Left lung (tissue), 4 donors: ENCODE measurements at regions not wholly inside any gene's neighbourhood (a gene's known extent, or its start where the extent isn't known, plus 50 kb on each side); places are given as distances from the start of the nearest gene placed in this dataset.
"Not testable (repeated sequence)": the region's sequence is repeated elsewhere in the genome, so short reads cannot be mapped to it uniquely, and the experiment has no call there.

Source experiments
- ATAC-seq: fragments of 200-7000 bp; cut with Tn5 transposase; one replicate; pipeline ENCODE4 v1.9.1; 2020; ENCODE audit warnings: moderate library complexity
- DNase-seq, 4 donors: peaks; one replicate each; pipeline ENCODE4 v3.0.0-alpha.2; 2013 to 2020
- H3K27ac ChIP-seq, 2 donors: fragments of 200-600 bp; sonication (generic) in 1 of 2; one replicate each; pipeline versions ENCODE4 v1.5.0 to v1.8.0; 2020 to 2021
- H3K27me3 ChIP-seq, 2 donors: fragments of 200-600 bp; sonication (generic) in 1 of 2; one replicate each; pipeline versions ENCODE4 v1.5.0 to v1.8.0; 2020 to 2021
- H3K36me3 ChIP-seq, 2 donors: fragments of 200-600 bp; sonication (generic) in 1 of 2; one replicate each; pipeline versions ENCODE4 v1.5.0 to v1.8.0; 2020 to 2021
- H3K4me1 ChIP-seq, 2 donors: fragments of 200-600 bp; one replicate each; pipeline ENCODE4 v1.8.0; 2021
- H3K4me3 ChIP-seq, 2 donors: fragments of 200-600 bp; sonication (generic) in 1 of 2; one replicate each; pipeline versions ENCODE4 v1.5.0 to v1.8.0; 2020 to 2021; ENCODE audit warnings: mild to moderate bottlenecking in 1 of 2
- H3K9me3 ChIP-seq, 2 donors: fragments of 200-600 bp; sonication (generic) in 1 of 2; one replicate each; pipeline versions ENCODE4 v1.5.0 to v1.8.0; 2020 to 2021
- CTCF ChIP-seq, 2 donors: fragments of 200-600 bp; sonication (generic) in 1 of 2; IDR thresholded peaks; one replicate each; pipeline versions ENCODE4 v1.5.0 to v1.8.0; 2021; ENCODE audit warnings: antibody characterized with exemption in 2 of 2
- intact Hi-C, 2 donors: fragments of 100-400 bp; cut with DNase I; formaldehyde crosslinking; loops; one replicate each; pipeline versions ENCODE4 v1.11.2 to v1.14.2; 2022
- donor health status: DM: no; HTN: yes; CAD: no.
- donor health status: DM: no; HTN: no; CAD: no.

- peaks cover 0 to 3% of the 10 kb centered on the region in 2 donors for H3K4me1 ChIP-seq
- H3K9me3 ChIP-seq, result peaks cover 0 to 7% of the 10 kb centered on the region in 2 donors
- no peak overlapping the region for H3K4me3 ChIP-seq
- intact Hi-C loops, result no loop called here
- no peak for TF ChIP-seq CTCF (IDR thresholded peaks at IDR 0.05)
- no peaks in the 10 kb centered on the region for H3K27me3 ChIP-seq
- no peaks in the 10 kb centered on the region for H3K36me3 ChIP-seq
- no peak overlapping the region for H3K27ac ChIP-seq
- ATAC-seq (no peak), DNase-seq (no peak)
These were observed 143.3 kb upstream of the SLC38A2 start for GRCh38 chr12:46515829-46516228.

- Histone ChIP-seq H3K9me3 (peaks cover 0 to 14% of the 10 kb centered on the region in 2 donors), H3K27me3 (no peaks in the 10 kb centered on the region), H3K27ac (no peak overlapping the region), H3K4me3 (no peak overlapping the region), H3K4me1 (peaks cover 0 to 3% of the 10 kb centered on the region in 2 donors), H3K36me3 (no peaks in the 10 kb centered on the region)
- TF ChIP-seq CTCF (IDR thresholded peaks at IDR 0.05), result no peak
- intact Hi-C loops, result no loop called here
- DNase-seq (no peak), ATAC-seq (no peak)
These were observed 142.3 kb upstream of the SLC38A2 start for GRCh38 chr12:46514886-46515285.

- intact Hi-C loops, H3K36me3 ChIP-seq, ATAC-seq, H3K4me1 ChIP-seq, H3K27me3 ChIP-seq, H3K27ac ChIP-seq, H3K4me3 ChIP-seq, DNase-seq: not testable (repeated sequence)
- H3K9me3 ChIP-seq, result peaks cover 0 to 39% of the 10 kb centered on the region in 2 donors
These were observed 137.7 kb upstream of the SLC38A2 start for GRCh38 chr12:46510257-46510656.

- H3K9me3 ChIP-seq, result peaks cover 0 to 40% of the 10 kb centered on the region in 2 donors
- H3K27me3 ChIP-seq, result no peaks in the 10 kb centered on the region
- DNase-seq (no peak), ATAC-seq (no peak)
- H3K4me3 ChIP-seq, result no peak overlapping the region
- H3K27ac ChIP-seq, result no peak overlapping the region
- H3K36me3 ChIP-seq, result no peaks in the 10 kb centered on the region
- intact Hi-C loops, result no loop called here
- TF ChIP-seq CTCF (IDR thresholded peaks at IDR 0.05), result no peak
- H3K4me1 ChIP-seq, result no peaks in the 10 kb centered on the region
These were observed 136.6 kb upstream of the SLC38A2 start for GRCh38 chr12:46509135-46509534.

GRCh38 chr12:46508651-46509050 is 136.1 kb upstream of the SLC38A2 start:
- no peak for ATAC-seq
- no peaks in the 10 kb centered on the region for H3K4me1 ChIP-seq

More at GRCh38 chr12:46508651-46509050, 136.1 kb upstream of the SLC38A2 start:
- intact Hi-C loops, result no loop called here
- no peak for TF ChIP-seq CTCF (IDR thresholded peaks at IDR 0.05)
- no peak overlapping the region for H3K27ac ChIP-seq
- no peak for DNase-seq
- H3K36me3 ChIP-seq, result no peaks in the 10 kb centered on the region
- H3K9me3 ChIP-seq, result peaks cover 0 to 40% of the 10 kb centered on the region in 2 donors
- H3K4me3 ChIP-seq, result no peak overlapping the region
- no peaks in the 10 kb centered on the region for H3K27me3 ChIP-seq
